Osteocyte (in vitro differentiated cells): ENCODE measurements at regions not wholly inside any gene's neighbourhood (a gene's known extent, or its start where the extent isn't known, plus 50 kb on each side); places are given as distances from the start of the nearest gene placed in this dataset.

Source experiments
- DNase-seq: peaks from one replicate; pipeline ENCODE4 v3.0.0; 2021; ENCODE audit warnings: mixed read lengths; ENCODE audit not compliant: unreplicated experiment; ENCODE audit errors: extremely low spot score
- H3K27ac Mint-ChIP-seq: one replicate; pipeline ENCODE4 v1.8.0; 2021; ENCODE audit warnings: mild to moderate bottlenecking, mixed read lengths; ENCODE audit not compliant: unreplicated experiment
- H3K27me3 Mint-ChIP-seq: one replicate; pipeline ENCODE4 v1.8.0; 2021; ENCODE audit warnings: mixed read lengths; ENCODE audit not compliant: unreplicated experiment
- H3K36me3 Mint-ChIP-seq: one replicate; pipeline ENCODE4 v1.8.0; 2021; ENCODE audit warnings: mixed read lengths; ENCODE audit not compliant: unreplicated experiment
- H3K4me1 Mint-ChIP-seq: one replicate; pipeline ENCODE4 v1.8.0; 2021; ENCODE audit warnings: mixed read lengths; ENCODE audit not compliant: unreplicated experiment
- H3K4me3 Mint-ChIP-seq: one replicate; pipeline ENCODE4 v1.8.0; 2021; ENCODE audit warnings: mild to moderate bottlenecking, moderate library complexity, mixed read lengths; ENCODE audit not compliant: unreplicated experiment
- H3K9me3 Mint-ChIP-seq: one replicate; pipeline ENCODE4 v1.8.0; 2021; ENCODE audit warnings: mixed read lengths; ENCODE audit not compliant: unreplicated experiment
- TF ChIP-seq, protein P1 (sequence below): fragments of 200-600 bp; sonication (generic); IDR thresholded peaks from 2 replicates; pipeline ENCODE4 v1.5.0; 2021; ENCODE audit warnings: antibody characterized with exemption, mild to moderate bottlenecking, moderate library complexity

DNA sequence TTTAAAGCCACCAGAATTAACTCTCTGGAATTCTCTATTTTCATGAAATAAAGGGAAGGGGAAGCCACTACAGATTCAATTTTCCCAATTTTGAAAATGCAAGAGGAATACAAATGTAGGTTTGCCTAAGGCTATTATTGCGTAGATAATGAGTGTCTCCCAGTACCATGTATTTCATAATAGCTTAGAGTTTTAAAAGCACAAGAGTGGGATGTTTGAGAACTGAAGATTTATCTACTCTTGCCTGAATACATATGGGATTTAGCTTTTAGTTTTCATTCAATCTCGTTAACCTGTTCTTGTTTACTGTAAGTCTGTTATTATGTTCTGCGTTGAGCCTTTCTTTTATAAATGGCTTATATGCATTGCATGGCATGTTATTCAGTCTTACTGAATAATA, 795.1 kb downstream of the BRINP3 start:
- Mint-ChIP-seq H3K9me3 (no peaks in the 10 kb centered on the region), H3K4me1 (peaks cover 4% of the 10 kb centered on the region), H3K27ac (no peak overlapping the region), H3K4me3 (no peak overlapping the region), H3K36me3 (no peaks in the 10 kb centered on the region), H3K27me3 (no peaks in the 10 kb centered on the region)
- TF ChIP-seq, protein P1, sequence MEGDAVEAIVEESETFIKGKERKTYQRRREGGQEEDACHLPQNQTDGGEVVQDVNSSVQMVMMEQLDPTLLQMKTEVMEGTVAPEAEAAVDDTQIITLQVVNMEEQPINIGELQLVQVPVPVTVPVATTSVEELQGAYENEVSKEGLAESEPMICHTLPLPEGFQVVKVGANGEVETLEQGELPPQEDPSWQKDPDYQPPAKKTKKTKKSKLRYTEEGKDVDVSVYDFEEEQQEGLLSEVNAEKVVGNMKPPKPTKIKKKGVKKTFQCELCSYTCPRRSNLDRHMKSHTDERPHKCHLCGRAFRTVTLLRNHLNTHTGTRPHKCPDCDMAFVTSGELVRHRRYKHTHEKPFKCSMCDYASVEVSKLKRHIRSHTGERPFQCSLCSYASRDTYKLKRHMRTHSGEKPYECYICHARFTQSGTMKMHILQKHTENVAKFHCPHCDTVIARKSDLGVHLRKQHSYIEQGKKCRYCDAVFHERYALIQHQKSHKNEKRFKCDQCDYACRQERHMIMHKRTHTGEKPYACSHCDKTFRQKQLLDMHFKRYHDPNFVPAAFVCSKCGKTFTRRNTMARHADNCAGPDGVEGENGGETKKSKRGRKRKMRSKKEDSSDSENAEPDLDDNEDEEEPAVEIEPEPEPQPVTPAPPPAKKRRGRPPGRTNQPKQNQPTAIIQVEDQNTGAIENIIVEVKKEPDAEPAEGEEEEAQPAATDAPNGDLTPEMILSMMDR = no peak
- no peak for DNase-seq

DNA sequence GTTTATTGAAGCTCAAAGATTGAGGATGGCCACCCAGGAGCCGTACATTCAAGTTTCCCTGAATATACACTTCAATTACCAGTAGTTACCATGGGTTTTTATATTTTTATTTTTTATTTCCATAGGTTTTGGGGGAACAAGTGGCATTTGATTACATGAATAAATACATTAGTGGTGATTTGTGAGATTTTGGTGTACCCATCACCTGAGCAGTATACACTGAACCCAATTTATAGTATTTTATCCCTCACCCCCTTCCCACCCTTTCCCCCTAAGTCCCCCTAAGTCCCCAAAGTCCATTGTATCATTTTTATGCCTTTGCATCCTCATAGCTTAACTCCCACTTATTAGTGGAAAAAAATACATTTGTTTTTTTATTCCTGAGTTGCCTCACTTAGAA, 791.4 kb downstream of the BRINP3 start:
- TF ChIP-seq, protein P1 = no peak
- Mint-ChIP-seq H3K4me1 (peaks cover 3% of the 10 kb centered on the region), H3K9me3 (peaks cover 8% of the 10 kb centered on the region), H3K27me3 (no peaks in the 10 kb centered on the region), H3K36me3 (peaks cover 4% of the 10 kb centered on the region), H3K4me3 (no peak overlapping the region), H3K27ac (no peak overlapping the region)
- no peak for DNase-seq

GRCh38 chr1:189693140-189693539, 784.5 kb downstream of the BRINP3 start:
- H3K27me3 Mint-ChIP-seq = no peaks in the 10 kb centered on the region
- no peak overlapping the region for H3K4me3 Mint-ChIP-seq
- peaks cover 3% of the 10 kb centered on the region for H3K4me1 Mint-ChIP-seq
- peaks cover under 1% of the 10 kb centered on the region for H3K36me3 Mint-ChIP-seq
- TF ChIP-seq, protein P1 = no peak
- H3K9me3 Mint-ChIP-seq = peaks cover 8% of the 10 kb centered on the region
- no peak for DNase-seq
- H3K27ac Mint-ChIP-seq = no peak overlapping the region

GRCh38 chr1:189696297-189696696, 781.4 kb downstream of the BRINP3 start:
- Mint-ChIP-seq H3K4me3 (no peak overlapping the region), H3K36me3 (no peaks in the 10 kb centered on the region), H3K27me3 (no peaks in the 10 kb centered on the region), H3K9me3 (peaks cover 4% of the 10 kb centered on the region), H3K4me1 (peaks cover 5% of the 10 kb centered on the region), H3K27ac (no peak overlapping the region)
- TF ChIP-seq, protein P1 = no peak
- DNase-seq = no peak

GRCh38 chr1:189697113-189697512, 780.6 kb downstream of the BRINP3 start:
- Mint-ChIP-seq H3K4me3 (no peak overlapping the region), H3K4me1 (peaks cover 9% of the 10 kb centered on the region), H3K27ac (no peak overlapping the region), H3K9me3 (peaks cover 4% of the 10 kb centered on the region), H3K27me3 (no peaks in the 10 kb centered on the region), H3K36me3 (no peaks in the 10 kb centered on the region)
- DNase-seq = no peak
- TF ChIP-seq, protein P1 = no peak
